Endothelial cell of umbilical vein (primary cell): ENCODE measurements at regions not wholly inside any gene's neighbourhood (a gene's known extent, or its start where the extent isn't known, plus 50 kb on each side); places are given as distances from the start of the nearest gene placed in this dataset.

ENCODE experiments used
- BruUV-seq: library from RNA; stranded (reverse); fragments of 400-500 nt; replicated peaks from 2 replicates; lab custom pipeline; 2021; lab: Mats Ljungman, UMichigan
- CTCF ChIA-PET: fragments of 300-600, 350-600 bp; sonication (Branson Sonifier 250); formaldehyde crosslinking; loops from one replicate; lab custom pipeline; 2021; ENCODE audit warnings: antibody characterized with exemption, inconsistent platforms; lab: Charles Lee
- POLR2A ChIA-PET: fragments of 300-600, 350-600 bp; sonication (Branson Sonifier 250); formaldehyde crosslinking; loops from one replicate; lab custom pipeline; 2021; ENCODE audit warnings: antibody characterized with exemption, inconsistent platforms; lab: Charles Lee
- DNase-seq: peaks from one replicate; pipeline ENCODE4 v3.0.0-alpha.2; 2011; ENCODE audit warnings: low read depth, low spot score
- FAIRE-seq: peaks from 2 replicates; lab custom pipeline; 2011; peaks lifted over from hg19 to GRCh38; lab: Jason Lieb, UNC
- H2AFZ ChIP-seq: 2 replicates; pipeline ENCODE4 v1.6.0; 2012; ENCODE audit warnings: low read depth, low read length, control low read depth, inconsistent platforms
- H3K27ac ChIP-seq: 2 replicates; pipeline ENCODE4 v1.5.1; 2011; ENCODE audit warnings: low read depth, mild to moderate bottlenecking, control low read depth, low read length, moderate library complexity; ENCODE audit not compliant: insufficient read depth
- H3K27me3 ChIP-seq, 2 experiments: 2 replicates each; pipeline versions ENCODE4 v1.6.0 to v1.6.1; 2011; ENCODE audit warnings: low read length in 2 of 2, mixed read lengths in 1 of 2; ENCODE audit not compliant: control insufficient read depth in 2 of 2, insufficient read depth in 2 of 2
- H3K36me3 ChIP-seq, 2 experiments: 2 replicates in 1 of 2; 3 replicates in 1 of 2; pipeline ENCODE4 v1.5.1; 2011; ENCODE audit warnings: low read length in 2 of 2, mild to moderate bottlenecking in 1 of 2, moderate library complexity in 1 of 2; ENCODE audit not compliant: control insufficient read depth in 2 of 2, insufficient read depth in 2 of 2; ENCODE audit errors: extremely low read depth in 1 of 2
- H3K4me1 ChIP-seq: 3 replicates; pipeline ENCODE4 v1.5.1; 2011; ENCODE audit warnings: mild to moderate bottlenecking, low read length; ENCODE audit not compliant: control insufficient read depth, insufficient read depth; ENCODE audit errors: extremely low read depth
- H3K4me2 ChIP-seq: 2 replicates; pipeline ENCODE4 v1.6.1; 2011; ENCODE audit warnings: low read length, control low read depth, mixed read lengths; ENCODE audit not compliant: insufficient read depth
- H3K4me3 ChIP-seq, 3 experiments: fragments of 200-600 bp in 1 of 3; sonication (generic), shearing (Covaris generic) in 1 of 3; replicated peaks in 1 of 3; 2 replicates each; pipeline ENCODE4 v1.5.1; 2011 to 2016; ENCODE audit warnings: control low read depth in 3 of 3, low read length in 3 of 3, mild to moderate bottlenecking in 2 of 3, inconsistent platforms in 1 of 3, low read depth in 1 of 3, moderate library complexity in 1 of 3; ENCODE audit not compliant: insufficient read depth in 1 of 3
- H3K79me2 ChIP-seq: 2 replicates; pipeline ENCODE4 v1.6.0; 2012; ENCODE audit warnings: low read length, inconsistent platforms; ENCODE audit not compliant: control insufficient read depth, insufficient read depth
- H3K9ac ChIP-seq: replicated peaks from 2 replicates; pipeline ENCODE3; 2011; ENCODE audit warnings: low read length, control low read depth; ENCODE audit not compliant: insufficient read depth; ENCODE audit errors: extremely low read depth
- H3K9me1 ChIP-seq: replicated peaks from 3 replicates; pipeline ENCODE4 v1.6.0; 2011; ENCODE audit warnings: mild to moderate bottlenecking, low read length; ENCODE audit not compliant: control insufficient read depth, insufficient read depth; ENCODE audit errors: extremely low read depth
- H3K9me3 ChIP-seq: replicated peaks from 2 replicates; pipeline ENCODE4 v1.5.1; 2012; ENCODE audit warnings: low read length, inconsistent platforms; ENCODE audit not compliant: control insufficient read depth, insufficient read depth
- H4K20me1 ChIP-seq: replicated peaks from 2 replicates; pipeline ENCODE3; 2011; ENCODE audit warnings: mild to moderate bottlenecking, low read length; ENCODE audit not compliant: control insufficient read depth, insufficient read depth; ENCODE audit errors: extremely low read depth
- CTCF ChIP-seq, 2 donors: IDR thresholded peaks; 1 replicate in 1 of 2; 2 replicates in 1 of 2; pipeline ENCODE4 v1.5.1; 2011; ENCODE audit warnings: low read length in 2 of 2, mild to moderate bottlenecking in 2 of 2, moderate library complexity in 2 of 2, control low read depth in 1 of 2, inconsistent platforms in 1 of 2, low read depth in 1 of 2; ENCODE audit not compliant: insufficient read depth in 1 of 2; ENCODE audit errors: extremely low read depth in 1 of 2
- EZH2 ChIP-seq: IDR thresholded peaks from 2 replicates; pipeline ENCODE4 v1.6.1; 2012; ENCODE audit warnings: borderline replicate concordance, low read depth, mild to moderate bottlenecking, moderate library complexity, low read length, inconsistent platforms; ENCODE audit not compliant: severe bottlenecking
- FOS ChIP-seq: IDR thresholded peaks from 2 replicates; pipeline ENCODE4 v1.6.1; 2011; ENCODE audit warnings: mild to moderate bottlenecking, low read length, moderate library complexity, borderline replicate concordance; ENCODE audit not compliant: insufficient read depth
- GATA2 ChIP-seq: IDR thresholded peaks from 2 replicates; pipeline ENCODE4 v1.7.0; 2011; ENCODE audit warnings: low read depth, mild to moderate bottlenecking, moderate library complexity, mixed read lengths, low read length; ENCODE audit not compliant: insufficient read length, insufficient read depth
- JUN ChIP-seq: IDR thresholded peaks from 2 replicates; pipeline ENCODE4 v1.6.1; 2011; ENCODE audit warnings: borderline replicate concordance, low read depth; ENCODE audit not compliant: insufficient read length, insufficient read depth
- MAX ChIP-seq: IDR thresholded peaks from 2 replicates; pipeline ENCODE4 v1.6.1; 2011; ENCODE audit not compliant: insufficient read depth, insufficient read length
- MYC ChIP-seq: IDR thresholded peaks from one replicate; pipeline ENCODE4 v1.6.1; 2011; ENCODE audit warnings: mild to moderate bottlenecking, low read depth, low read length
- POLR2A ChIP-seq: IDR thresholded peaks from 2 replicates; pipeline ENCODE4 v1.6.1; 2012; ENCODE audit warnings: low read depth, mild to moderate bottlenecking, control low read depth, low read length
- POLR2AphosphoS5 ChIP-seq: IDR thresholded peaks from 2 replicates; pipeline ENCODE4 v1.6.1; 2012; ENCODE audit warnings: low read depth, mild to moderate bottlenecking, control low read depth, low read length, moderate library complexity; ENCODE audit not compliant: insufficient read depth
- dilution Hi-C: fragments of 300-500 bp; cut with MboI; formaldehyde crosslinking; loops from one replicate; pipeline ENCODE4 v1.15.0; 2019; ENCODE audit warnings: low sequenced_read_pairs; ENCODE audit not compliant: extremely low pct_ligation_motif_present
- intact Hi-C: fragments of 100-400 bp; cut with micrococcal nuclease; formaldehyde crosslinking; loops from one replicate; pipeline ENCODE4 v1.10.0; 2022

- CTCF ChIA-PET = interaction anchor here (0.7 kb wide), 1 partner anchor 537 kb away, joined by 3 read pairs; no protein-coding TSS in a partner anchor
Observed at GRCh38 chr1:5500541-5500940, 491.7 kb downstream of the NPHP4 start.

GRCh38 chr1:5497503-5497902 is 494.7 kb downstream of the NPHP4 start:
- no peaks in the 10 kb centered on the region for H3K9me3 ChIP-seq
- intact Hi-C loops (no loop called here), dilution Hi-C loops (no loop called here)
- TF ChIP-seq GATA2 = no peak
- TF ChIP-seq FOS = no peak
- TF ChIP-seq MYC = no peak
- TF ChIP-seq MAX = no peak
- TF ChIP-seq EZH2 = no peak
- TF ChIP-seq POLR2A = no peak
- TF ChIP-seq CTCF (IDR thresholded peaks at IDR 0.05; ENCODE audit: extremely low read depth in 1 of 2, insufficient read depth in 1 of 2, low read depth in 1 of 2, low read length in 2 of 2) = no peak
- no peak for TF ChIP-seq POLR2AphosphoS5
- no peak for TF ChIP-seq JUN
- no peaks in the 10 kb centered on the region for H3K4me1 ChIP-seq
- H3K4me3 ChIP-seq = no peak overlapping the region
- DNase-seq (no peak), FAIRE-seq (no peak)
- H3K9ac ChIP-seq = no peak overlapping the region
- no peaks in the 10 kb centered on the region for H3K9me1 ChIP-seq
- ChIA-PET CTCF (no interaction called here), POLR2A (no interaction called here)
- BruUV-seq = no TSS peak
- no peaks in the 10 kb centered on the region for H3K27me3 ChIP-seq
- no peaks in the 10 kb centered on the region for H3K36me3 ChIP-seq
- no peak overlapping the region for H2AFZ ChIP-seq
- H3K4me2 ChIP-seq = no peak overlapping the region
- no peak overlapping the region for H3K27ac ChIP-seq
- H4K20me1 ChIP-seq = no peaks in the 10 kb centered on the region
- H3K79me2 ChIP-seq = no peaks in the 10 kb centered on the region

More at GRCh38 chr1:5500541-5500940, 491.7 kb downstream of the NPHP4 start:
- dilution Hi-C loops = no loop called here
- POLR2A ChIA-PET = no interaction called here
- Histone ChIP-seq H3K9ac (no peak overlapping the region), H3K9me3 (no peaks in the 10 kb centered on the region), H3K36me3 (no peaks in the 10 kb centered on the region), H4K20me1 (no peaks in the 10 kb centered on the region), H3K4me3 (no peak overlapping the region), H3K27me3 (no peaks in the 10 kb centered on the region), H3K4me2 (no peak overlapping the region), H2AFZ (no peak overlapping the region), H3K9me1 (no peaks in the 10 kb centered on the region), H3K79me2 (no peaks in the 10 kb centered on the region), H3K4me1 (no peaks in the 10 kb centered on the region), H3K27ac (no peak overlapping the region)
- no TSS peak for BruUV-seq
- DNase-seq (no peak), FAIRE-seq (no peak)
- intact Hi-C loops = no loop called here
- TF ChIP-seq JUN = no peak
- no peak for TF ChIP-seq POLR2A
- no peak for TF ChIP-seq FOS
- no peak for TF ChIP-seq MYC
- no peak for TF ChIP-seq POLR2AphosphoS5
- TF ChIP-seq GATA2 = no peak
